ENCODE measurements at regions not wholly inside any gene's neighbourhood (a gene's known extent, or its start where the extent isn't known, plus 50 kb on each side); places are given as distances from the start of the nearest gene placed in this dataset.

DNA sequence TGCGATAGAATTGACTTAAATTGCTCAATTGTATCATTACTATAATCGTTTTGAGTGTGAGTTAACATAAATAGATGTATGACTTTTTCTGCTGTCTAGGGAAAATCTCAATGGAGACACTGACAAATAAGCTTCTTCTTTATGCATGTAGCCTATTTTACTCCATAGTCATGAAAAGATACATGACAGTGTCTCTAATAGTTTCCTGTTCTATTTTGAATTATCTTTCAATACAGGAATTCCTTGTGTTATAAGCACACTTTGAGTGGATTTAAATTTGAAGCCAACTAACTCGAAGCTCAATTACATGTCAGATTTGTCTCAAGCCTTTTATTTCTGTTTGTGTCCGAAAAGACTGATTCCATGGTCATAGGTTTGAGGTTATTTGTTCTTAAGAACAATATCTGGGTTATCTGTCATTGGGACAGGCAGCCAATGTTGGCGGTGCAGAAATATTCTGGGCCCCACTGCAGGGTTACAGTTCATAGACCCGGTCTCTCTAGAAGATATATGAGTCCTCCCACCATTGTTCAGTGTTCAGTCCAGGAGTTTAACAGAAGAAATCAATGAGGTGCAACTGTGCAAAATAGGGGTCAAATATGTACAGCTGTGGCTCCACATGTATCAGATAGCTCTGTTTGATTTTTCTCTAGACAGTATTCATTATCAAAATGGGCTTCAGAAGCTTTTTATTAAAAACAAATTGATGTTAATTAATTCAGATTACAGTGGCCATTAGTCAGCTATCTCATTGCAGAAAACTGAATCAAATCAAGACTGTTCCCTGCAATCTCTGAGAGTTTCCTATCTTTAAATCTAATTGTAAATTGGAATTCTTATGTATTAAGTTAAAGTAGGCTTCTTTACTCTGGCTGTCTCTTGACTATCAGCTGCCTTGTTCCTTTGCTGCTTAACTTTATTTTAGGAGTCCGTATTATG is 1238.8 kb downstream of the NXPH1 start:
- no peak for DNase-seq
- no peak overlapping the region for H3K27ac ChIP-seq
- no peaks in the 10 kb centered on the region for H3K36me3 ChIP-seq
- TF ChIP-seq, protein P1, sequence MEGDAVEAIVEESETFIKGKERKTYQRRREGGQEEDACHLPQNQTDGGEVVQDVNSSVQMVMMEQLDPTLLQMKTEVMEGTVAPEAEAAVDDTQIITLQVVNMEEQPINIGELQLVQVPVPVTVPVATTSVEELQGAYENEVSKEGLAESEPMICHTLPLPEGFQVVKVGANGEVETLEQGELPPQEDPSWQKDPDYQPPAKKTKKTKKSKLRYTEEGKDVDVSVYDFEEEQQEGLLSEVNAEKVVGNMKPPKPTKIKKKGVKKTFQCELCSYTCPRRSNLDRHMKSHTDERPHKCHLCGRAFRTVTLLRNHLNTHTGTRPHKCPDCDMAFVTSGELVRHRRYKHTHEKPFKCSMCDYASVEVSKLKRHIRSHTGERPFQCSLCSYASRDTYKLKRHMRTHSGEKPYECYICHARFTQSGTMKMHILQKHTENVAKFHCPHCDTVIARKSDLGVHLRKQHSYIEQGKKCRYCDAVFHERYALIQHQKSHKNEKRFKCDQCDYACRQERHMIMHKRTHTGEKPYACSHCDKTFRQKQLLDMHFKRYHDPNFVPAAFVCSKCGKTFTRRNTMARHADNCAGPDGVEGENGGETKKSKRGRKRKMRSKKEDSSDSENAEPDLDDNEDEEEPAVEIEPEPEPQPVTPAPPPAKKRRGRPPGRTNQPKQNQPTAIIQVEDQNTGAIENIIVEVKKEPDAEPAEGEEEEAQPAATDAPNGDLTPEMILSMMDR (IDR thresholded peaks at IDR 0.05): no peak
- no peaks in the 10 kb centered on the region for H3K27me3 ChIP-seq (ENCODE audit: low read depth)
- intact Hi-C loops (cut with DNase I): no loop called here
- no peaks in the 10 kb centered on the region for H3K9me3 ChIP-seq
- H3K4me3 ChIP-seq: no peak overlapping the region
- ATAC-seq: no peak
- no peaks in the 10 kb centered on the region for H3K4me1 ChIP-seq

DNA sequence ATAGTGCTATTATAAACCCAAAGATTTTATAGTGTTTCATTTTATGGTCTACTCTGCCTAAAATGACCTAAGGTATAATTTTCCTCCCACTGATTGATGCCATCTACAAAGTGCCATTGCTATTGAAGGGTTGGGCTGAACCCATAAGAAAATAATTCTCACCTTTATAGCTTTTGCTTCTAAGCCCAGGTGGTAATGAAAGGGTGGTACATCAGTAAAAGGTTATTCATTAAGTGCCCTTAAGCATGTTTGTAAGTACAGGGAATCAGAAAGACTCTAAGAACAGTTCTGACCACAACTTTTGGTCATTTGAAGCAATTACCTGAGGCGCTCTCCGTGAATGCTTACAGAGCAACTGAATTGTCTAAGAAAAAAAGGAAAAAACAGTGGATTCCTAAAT is 1247.3 kb downstream of the NXPH1 start:
- Histone ChIP-seq H3K27ac (no peak overlapping the region), H3K4me1 (no peaks in the 10 kb centered on the region), H3K9me3 (no peaks in the 10 kb centered on the region), H3K27me3 (ENCODE audit: low read depth) (no peaks in the 10 kb centered on the region), H3K4me3 (no peak overlapping the region), H3K36me3 (no peaks in the 10 kb centered on the region)
- no peak for DNase-seq
- ATAC-seq: no peak
- TF ChIP-seq, protein P1 (IDR thresholded peaks at IDR 0.05): no peak
- intact Hi-C loops (cut with DNase I): no loop called here

DNA sequence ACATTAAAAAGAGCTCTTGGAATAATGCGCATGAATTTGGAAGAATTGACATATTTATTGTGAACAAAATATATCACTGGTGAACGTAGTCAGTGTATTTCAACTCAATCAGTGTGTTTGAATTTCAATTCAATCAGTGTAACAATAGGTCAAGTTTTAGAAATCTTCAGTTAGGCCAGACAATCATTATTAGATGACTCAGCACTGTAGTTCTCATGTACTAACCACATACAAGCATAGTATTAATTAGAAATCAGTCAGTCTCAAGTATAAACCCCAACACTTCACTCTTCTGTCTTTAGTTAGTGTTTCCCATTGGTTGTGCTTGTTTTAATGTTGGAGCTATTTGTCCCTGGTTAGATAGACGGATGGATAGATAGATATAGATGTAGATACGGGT is 1247.9 kb downstream of the NXPH1 start:
- Histone ChIP-seq H3K27ac (no peak overlapping the region), H3K9me3 (no peaks in the 10 kb centered on the region), H3K27me3 (ENCODE audit: low read depth) (no peaks in the 10 kb centered on the region), H3K4me1 (no peaks in the 10 kb centered on the region), H3K36me3 (no peaks in the 10 kb centered on the region), H3K4me3 (no peak overlapping the region)
- DNase-seq (no peak), ATAC-seq (no peak)
- intact Hi-C loops (cut with DNase I): no loop called here
- TF ChIP-seq, protein P1 (IDR thresholded peaks at IDR 0.05): no peak

DNA sequence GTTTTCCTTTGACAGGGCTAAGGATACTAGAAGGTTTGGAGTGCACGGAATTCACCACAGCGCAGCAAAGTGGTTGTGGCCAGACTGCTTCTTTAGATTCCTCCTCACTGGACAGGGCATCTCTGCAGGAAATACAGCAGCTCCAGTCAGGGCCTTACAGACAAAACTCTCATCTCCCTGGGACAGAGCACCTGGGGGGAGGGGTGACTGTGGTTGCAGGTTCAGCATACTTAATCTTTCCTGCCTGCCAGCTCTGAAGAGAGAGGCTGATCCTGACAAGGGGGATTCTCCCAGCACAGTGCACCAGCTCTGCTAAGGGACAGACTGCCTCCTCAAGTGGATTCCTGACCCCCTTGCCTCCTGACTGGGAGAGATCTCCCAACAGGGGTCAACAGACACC is 1257.9 kb downstream of the NXPH1 start:
- H3K4me1 ChIP-seq: no peaks in the 10 kb centered on the region
- H3K4me3 ChIP-seq: no peak overlapping the region
- no peaks in the 10 kb centered on the region for H3K36me3 ChIP-seq
- intact Hi-C loops (cut with DNase I): no loop called here
- TF ChIP-seq, protein P1 (IDR thresholded peaks at IDR 0.05): no peak
- ATAC-seq: no peak
- H3K9me3 ChIP-seq: no peaks in the 10 kb centered on the region
- H3K27ac ChIP-seq: no peak overlapping the region
- no peaks in the 10 kb centered on the region for H3K27me3 ChIP-seq (ENCODE audit: low read depth)
- no peak for DNase-seq

DNA sequence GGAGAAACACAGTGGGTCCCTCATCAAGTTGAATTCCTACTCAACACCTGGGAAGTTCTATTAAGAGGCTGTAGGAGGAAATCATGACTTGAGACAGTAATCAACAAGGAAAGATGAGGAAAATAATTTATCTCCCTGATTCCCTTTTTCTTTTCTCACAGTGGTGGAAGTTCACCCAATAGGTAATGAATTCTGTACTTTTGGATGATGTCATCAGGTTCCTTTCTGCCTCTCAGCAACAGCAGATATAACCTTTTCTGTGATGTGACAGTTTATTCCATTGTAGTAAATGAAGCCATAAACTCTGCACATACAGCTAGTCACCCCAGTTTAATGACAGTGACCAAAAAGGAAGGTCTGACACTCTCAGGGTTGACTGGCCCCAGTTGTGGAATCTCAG is 1265.0 kb downstream of the NXPH1 start:
- Histone ChIP-seq H3K4me3 (no peak overlapping the region), H3K27ac (no peak overlapping the region), H3K4me1 (no peaks in the 10 kb centered on the region), H3K36me3 (no peaks in the 10 kb centered on the region), H3K9me3 (no peaks in the 10 kb centered on the region), H3K27me3 (ENCODE audit: low read depth) (no peaks in the 10 kb centered on the region)
- TF ChIP-seq, protein P1 (IDR thresholded peaks at IDR 0.05): no peak
- DNase-seq: no peak
- no peak for ATAC-seq
- intact Hi-C loops (cut with DNase I): no loop called here

All from lower lobe of right lung (tissue), 2 donors.